CD4-positive, alpha-beta T cell treated with Interleukin-17A for 1 hour (primary cell): ENCODE measurements at regions not wholly inside any gene's neighbourhood (a gene's known extent, or its start where the extent isn't known, plus 50 kb on each side); places are given as distances from the start of the nearest gene placed in this dataset.

Experiments
- DNase-seq: peaks from one replicate; pipeline ENCODE4 v3.0.0-alpha.2; 2020

GRCh38 chr10:110355141-110355831 is 50.6 kb upstream of the SMNDC1 start:
- DNase-seq = peak; percentile 49

GRCh38 chr10:110355922-110356627 is 51.4 kb upstream of the SMNDC1 start:
- peak; percentile 64 for DNase-seq

GRCh38 chr10:110356628-110357245 is 52.0 kb upstream of the SMNDC1 start:
- peak; percentile 84 for DNase-seq

GRCh38 chr10:110357252-110357780 is 52.6 kb upstream of the SMNDC1 start:
- peak; percentile 63 for DNase-seq

GRCh38 chr10:110357871-110358270 is 53.2 kb upstream of the SMNDC1 start:
- no peak for DNase-seq

GRCh38 chr10:110358278-110358677 is 53.6 kb upstream of the SMNDC1 start:
- no peak for DNase-seq

- DNase-seq = no peak
These were observed 54.3 kb upstream of the SMNDC1 start for GRCh38 chr10:110358869-110359629.

GRCh38 chr10:110360857-110361474 is 56.2 kb upstream of the SMNDC1 start:
- DNase-seq = no peak

- no peak for DNase-seq
These were observed 57.2 kb upstream of the SMNDC1 start for GRCh38 chr10:110361800-110362456.

- peak; percentile 45 for DNase-seq
These were observed 59.1 kb upstream of the SMNDC1 start for GRCh38 chr10:110363572-110364411.

GRCh38 chr10:110364531-110364937 is 59.8 kb upstream of the SMNDC1 start:
- no peak for DNase-seq

- no peak for DNase-seq
These were observed 60.8 kb upstream of the SMNDC1 start for GRCh38 chr10:110365356-110366143.

GRCh38 chr10:110366635-110367034 is 61.9 kb upstream of the SMNDC1 start:
- DNase-seq = no peak

GRCh38 chr10:110368002-110368401 is 63.3 kb upstream of the SMNDC1 start:
- DNase-seq = no peak

GRCh38 chr10:110368556-110368955 is 63.8 kb upstream of the SMNDC1 start:
- no peak for DNase-seq

- DNase-seq = no peak
These were observed 65.3 kb upstream of the SMNDC1 start for GRCh38 chr10:110370006-110370405.

GRCh38 chr10:110372656-110373055 is 67.9 kb upstream of the SMNDC1 start:
- no peak for DNase-seq

GRCh38 chr10:110373059-110373458 is 68.3 kb upstream of the SMNDC1 start:
- DNase-seq = no peak

GRCh38 chr10:110373857-110374654 is 69.3 kb upstream of the SMNDC1 start:
- DNase-seq = no peak
